T-helper 2 cell (primary cell): ENCODE measurements at regions not wholly inside any gene's neighbourhood (a gene's known extent, or its start where the extent isn't known, plus 50 kb on each side); places are given as distances from the start of the nearest gene placed in this dataset.
A peak's percentile ranks its signal among the peaks of the same experiment; 100 is the strongest.
"Not testable (repeated sequence)": the region's sequence is repeated elsewhere in the genome, so short reads cannot be mapped to it uniquely, and the experiment has no call there.

ENCODE experiments used
- DNase-seq, 5 experiments: peaks; one replicate each; pipeline versions ENCODE4 v3.0.0 to v3.0.0-alpha.2; 2012 to 2022

DNA sequence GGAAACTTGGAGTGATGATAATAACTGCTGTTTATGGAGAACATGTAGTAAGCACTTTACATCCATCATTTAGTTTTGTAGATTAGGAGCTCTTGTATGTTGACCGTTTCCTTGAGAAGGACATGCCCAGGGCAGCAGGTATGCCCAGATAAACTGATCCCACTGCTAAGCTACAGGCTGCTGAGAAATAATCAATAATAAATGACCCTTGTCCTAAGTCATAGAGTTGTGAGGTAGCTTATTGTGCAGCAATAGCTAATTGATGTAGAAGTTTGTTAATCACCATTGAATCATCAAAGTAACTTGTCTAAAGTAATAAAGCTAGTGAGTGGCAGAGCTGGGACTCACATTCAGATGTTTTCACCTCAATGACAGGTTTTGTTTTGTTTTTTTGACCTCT lies 287.2 kb upstream of the CYRIA start:
- no peak for DNase-seq

DNA sequence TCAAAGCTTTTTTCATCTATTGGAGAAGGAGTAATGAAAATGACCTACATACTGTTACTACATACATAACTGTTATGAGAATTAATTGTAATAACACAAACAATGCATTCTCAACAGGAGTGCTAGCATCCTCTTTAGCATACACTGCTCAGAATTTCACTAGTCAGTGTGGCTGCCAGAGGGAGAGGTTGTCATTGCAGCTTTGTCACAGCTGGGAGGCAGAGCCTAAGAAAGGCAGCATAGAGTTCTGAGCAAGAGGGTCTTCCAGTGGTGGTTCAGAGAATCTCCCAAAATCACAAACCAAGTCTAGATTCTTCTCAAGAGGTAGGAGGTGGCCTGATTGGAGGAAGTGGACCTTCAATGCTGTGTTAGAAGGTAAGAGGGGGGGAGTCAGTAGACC lies 286.7 kb upstream of the CYRIA start:
- DNase-seq = no peak

DNA sequence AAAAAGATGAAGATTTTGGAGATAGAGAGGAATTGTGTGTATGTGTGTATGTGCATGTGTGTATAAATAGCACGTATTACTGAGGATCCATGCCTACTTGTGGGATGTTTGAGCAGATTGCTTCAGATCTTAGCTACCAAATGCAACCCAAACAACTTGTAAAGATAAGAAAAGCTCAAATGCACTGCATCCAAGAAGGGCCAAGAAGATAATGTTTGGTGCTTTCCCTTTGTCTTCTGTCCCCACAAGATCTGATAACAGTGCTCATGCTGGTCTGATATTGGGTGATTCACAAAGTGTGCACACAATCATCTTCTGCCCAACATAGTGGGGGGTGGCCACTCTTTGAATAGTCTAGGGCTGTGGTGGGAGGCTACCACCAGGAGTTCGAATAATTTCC lies 284.8 kb upstream of the CYRIA start:
- DNase-seq = no peak

DNA sequence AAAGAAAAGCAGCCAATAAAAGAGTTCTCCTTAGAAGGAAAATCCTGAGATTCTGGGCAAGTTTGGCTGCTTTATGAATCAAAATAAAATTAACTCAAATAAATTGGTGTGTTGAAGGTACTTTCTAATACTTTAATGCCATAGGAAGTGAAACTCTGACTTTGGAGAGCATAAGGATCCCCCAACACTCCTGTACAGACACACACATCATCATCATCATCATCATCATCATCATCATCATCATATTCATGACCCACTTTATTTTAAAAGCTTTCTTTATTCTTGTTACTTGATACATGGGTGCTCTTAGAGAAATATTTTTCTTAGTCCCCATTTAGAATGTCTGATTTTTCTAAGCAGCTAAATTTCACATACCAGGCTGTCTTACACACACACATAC lies 283.1 kb upstream of the CYRIA start:
- no peak for DNase-seq

DNA sequence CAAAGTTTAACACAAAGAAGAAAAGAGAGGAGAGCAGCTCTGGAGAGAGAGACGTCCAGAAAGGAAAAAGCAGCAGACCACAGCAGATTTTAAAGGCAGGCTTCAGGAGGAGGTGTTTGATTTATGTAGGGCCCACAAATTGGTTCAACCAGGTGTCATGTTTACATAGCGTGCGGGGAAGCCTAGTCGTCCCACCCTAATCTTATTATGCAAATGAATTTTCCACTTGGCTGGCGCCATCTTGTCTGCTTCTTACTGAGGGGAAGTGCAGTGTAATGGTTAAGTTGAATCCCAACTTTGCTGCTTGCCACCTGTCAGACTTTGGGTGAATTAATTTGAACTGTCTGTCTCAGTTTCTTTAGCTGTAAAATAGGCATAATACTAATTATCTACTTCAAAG lies 282.4 kb upstream of the CYRIA start:
- DNase-seq = no peak

DNA sequence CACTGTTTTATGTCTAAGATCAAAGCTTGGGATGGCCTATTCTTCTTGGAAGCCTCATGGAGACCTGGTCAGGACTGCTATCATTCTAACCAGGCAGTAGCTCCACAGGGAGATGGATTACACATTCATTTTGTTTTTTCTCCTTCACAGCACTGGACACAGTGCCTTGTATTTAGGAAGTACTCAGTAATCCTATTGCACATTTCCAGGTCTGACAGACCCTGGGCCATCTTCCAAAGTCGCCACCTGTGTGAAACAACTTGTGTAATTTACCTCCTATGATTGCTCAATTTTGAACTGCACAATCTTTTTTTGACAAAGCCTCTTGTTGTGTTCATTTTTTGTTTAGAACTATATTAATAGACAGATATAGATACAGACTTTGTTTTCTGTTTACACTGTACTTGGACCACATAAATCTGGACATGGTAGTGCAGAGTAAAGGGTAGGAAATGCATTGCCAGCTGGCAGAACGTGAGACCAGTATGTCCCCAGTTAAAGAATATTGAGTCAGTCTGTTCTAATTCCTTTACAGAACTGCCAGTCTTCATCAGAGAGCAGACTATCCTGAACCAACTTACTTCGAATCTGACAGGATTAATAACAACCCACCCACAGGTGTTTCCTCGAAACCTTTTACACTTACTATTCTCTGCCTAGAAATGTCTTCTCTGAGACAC lies 277.8 kb upstream of the CYRIA start:
- no peak for DNase-seq

DNA sequence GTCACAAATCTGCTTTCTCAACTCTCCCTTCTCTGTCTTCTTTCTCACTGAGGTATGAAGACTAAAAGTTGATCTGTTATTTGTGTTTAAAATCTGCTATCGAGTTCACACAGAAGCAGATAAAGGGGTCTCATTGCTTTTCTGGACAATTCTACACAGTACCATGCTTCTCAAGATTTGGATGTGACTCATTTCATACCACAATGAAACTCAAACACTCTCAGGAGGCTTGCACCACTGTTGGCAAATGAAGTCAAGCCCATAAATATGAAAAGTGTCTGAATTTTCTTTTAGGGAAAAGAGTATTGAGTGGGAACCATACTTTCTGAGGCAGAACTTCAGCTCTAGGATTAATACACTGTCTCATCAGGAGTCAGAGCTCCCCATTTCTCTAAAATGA lies 274.6 kb upstream of the CYRIA start:
- no peak for DNase-seq

DNA sequence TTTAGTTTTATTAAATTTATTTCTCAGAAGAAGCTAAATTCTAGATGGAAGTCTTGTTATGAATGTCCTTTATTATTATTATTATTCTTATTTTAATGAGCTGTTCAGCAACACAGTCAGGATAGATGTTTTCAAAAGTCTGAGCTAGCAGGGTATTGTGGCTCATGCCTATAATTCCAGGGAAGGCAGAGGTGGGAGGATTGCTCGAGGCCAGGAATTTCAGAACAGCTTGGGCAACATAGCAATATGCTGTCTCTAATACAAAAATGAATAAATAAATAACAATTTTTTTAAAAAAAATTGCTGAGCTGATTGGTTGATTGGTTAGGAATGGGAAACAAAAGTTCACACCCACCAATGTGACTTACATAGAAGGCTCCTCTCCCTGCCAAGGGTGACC lies 274.1 kb upstream of the CYRIA start:
- no peak for DNase-seq

DNA sequence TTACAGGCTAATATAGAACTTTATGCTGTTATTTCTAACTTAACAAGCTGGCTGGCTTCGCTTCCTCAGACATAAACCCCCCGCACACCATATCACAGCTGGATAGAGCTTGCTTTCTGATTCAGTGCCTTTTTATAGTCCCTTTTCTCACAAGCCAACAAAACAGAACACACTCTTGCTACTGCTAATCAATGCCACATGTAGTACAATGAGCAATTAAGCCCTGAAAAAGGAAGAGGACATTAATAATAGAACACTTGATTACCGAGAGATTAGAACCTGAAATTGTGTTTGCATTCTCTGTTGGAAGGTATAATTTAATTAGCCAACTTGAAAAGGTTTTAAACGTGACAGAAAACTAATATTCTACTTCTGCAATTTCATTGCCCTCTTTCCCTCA lies 267.7 kb upstream of the CYRIA start:
- DNase-seq = no peak

DNA sequence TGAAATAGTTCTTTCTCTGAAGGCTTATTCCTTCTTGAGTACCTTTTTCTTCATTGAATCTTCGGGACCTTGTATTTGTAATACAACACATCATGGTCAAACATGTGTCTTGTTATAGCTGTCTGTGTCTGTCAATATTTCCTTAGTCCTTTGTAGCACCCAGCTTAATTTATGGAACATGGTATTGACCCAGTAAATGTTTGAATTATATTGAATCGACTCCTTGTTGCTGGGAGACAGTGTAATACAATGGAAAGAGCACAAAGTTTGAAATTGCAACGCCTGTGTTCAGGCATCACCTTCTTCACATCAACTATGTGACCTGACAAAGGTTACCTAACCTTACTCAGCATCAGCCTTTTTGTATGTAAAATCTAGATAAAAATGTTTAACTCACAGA lies 267.2 kb upstream of the CYRIA start:
- DNase-seq = no peak

DNA sequence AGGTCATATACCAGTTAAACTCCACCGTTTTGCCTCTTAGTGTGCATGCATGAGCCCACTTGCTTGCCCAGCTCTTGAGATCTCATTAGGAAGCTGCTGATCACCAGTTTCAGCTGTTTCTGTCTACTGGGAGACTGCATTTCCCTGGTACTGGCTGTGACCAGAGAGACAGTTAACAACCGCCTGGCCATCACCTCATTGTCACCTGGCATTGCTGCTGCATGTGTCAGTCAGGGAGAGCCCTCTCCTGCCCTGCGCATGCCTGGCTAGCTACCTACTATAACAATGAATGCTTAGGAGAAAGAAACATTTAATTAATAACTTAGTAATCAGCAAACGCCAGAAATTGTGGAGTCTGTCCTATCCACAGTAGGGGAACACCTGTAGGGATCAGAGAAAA lies 265.8 kb upstream of the CYRIA start:
- DNase-seq = no peak

DNA sequence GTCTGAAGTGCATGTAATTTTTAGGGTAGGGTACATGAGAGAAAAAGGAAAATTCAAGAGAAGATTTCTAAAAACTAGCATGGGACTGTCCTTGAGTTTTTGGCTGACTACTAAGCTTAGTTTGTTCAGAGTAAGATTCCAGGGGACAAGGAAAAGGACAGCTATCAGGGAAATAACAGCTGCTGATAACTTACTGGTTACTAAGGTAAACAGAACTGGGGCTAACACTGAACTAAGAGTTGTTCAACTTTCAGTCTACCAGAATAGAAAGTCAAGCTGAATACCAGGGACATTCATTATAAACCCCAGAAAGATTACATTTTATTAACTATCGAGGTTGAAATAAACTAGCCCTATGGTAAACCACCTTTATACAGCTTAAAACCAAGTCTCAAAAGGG lies 261.8 kb upstream of the CYRIA start:
- no peak for DNase-seq

DNA sequence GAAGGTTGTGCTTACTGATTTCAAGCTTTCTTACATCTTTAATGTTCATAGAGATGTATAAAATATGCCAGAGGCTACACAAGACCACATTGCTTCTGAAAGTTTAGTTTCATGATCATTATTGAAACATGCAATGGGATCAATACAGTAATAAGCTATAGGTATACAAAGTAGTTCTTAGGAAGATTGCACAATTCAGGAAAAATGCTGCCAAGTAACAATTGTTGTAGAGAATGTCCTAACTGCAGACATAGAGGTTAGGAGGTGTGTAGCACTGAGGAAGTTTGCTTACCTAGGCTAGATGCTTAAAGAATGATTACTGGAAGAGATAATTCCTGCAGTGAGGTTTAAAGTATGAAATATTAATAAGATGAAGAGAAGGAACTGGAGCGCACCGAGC lies 259.5 kb upstream of the CYRIA start:
- no peak for DNase-seq

DNA sequence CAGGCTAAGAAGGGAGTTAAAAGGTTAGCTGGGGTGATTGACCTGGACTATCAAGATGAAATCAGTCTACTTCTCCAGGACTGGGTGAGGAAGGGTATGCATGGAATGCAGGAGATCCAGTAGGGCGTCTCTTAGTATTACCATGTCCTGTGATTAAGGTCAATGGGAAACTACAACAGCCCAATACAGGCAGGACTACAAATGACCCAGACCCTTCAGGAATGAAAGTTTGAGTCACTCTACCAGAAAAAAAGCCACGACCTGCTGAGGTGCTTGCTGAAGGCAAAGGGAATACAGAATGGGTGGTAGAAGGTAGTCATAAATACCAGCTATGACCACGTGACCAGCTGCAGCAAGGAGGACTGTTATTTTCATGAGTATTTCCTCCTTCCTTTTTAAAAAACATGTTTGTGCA lies 249.7 kb upstream of the CYRIA start:
- DNase-seq = not testable (repeated sequence)

DNA sequence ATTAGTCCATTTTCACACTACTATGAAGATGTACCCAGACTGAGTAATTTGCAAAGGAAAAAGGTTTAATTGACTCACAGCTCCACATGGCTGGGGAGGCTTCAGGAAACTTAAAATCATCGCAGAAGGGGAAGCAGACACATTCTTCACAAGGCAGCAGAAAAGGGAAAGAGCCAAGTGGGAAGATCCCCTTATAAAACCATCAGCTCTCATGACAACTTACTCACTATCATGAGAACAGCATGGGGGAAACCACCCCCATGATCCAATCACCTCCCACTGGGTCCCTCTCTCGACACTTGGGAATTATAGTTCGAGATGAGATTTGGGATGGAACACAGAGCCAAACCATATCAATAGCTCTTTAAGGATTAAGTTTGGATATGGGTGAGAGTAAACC lies 246.1 kb upstream of the CYRIA start:
- no peak for DNase-seq

DNA sequence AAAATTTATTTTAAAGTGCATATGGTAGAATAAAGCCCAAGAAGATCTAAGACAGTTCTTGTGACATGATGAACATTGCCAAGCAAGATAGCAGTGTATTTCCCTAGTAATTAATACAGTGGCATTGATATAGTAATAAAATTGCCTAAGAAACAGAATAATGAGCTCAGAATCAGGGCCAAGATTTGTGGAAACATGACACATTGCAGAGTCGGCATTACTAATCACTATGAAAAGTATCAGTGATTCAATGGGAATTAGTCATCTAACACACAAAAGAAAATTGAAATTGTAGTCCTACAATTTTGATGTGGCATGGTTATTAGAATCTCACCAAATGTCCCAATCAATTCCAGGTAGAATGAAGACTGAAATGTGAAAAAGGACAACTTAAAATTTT lies 243.0 kb upstream of the CYRIA start:
- DNase-seq = no peak

DNA sequence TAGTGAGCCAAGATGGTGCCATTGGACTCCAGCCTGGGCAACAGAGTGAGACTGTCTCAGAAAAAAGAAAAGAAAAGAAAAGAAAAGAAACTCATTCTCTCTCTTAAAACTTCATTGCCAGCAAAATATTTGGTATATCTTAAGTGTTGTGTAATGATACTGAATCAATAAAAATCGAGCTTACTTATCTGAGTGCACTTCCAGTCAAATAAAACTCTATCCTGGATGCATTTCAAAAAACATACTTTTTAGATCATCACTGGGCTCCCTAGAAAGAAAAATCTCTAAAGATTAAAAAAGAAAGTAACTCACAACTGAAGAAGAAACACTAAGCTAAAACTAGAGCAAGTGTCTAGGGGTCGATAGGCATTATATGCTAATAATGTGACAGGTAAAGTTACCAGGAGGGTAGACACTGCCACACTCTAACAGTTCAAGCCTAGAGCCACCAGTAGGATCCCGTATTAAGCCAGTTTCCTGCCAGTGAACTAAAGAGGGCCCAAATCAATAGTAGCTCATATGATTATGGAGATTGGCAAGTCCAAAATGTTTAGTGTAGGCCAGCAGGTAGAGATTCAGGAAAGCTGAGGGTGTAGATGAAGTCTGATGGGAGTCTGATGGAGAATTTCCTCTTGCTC lies 242.1 kb upstream of the CYRIA start:
- DNase-seq = no peak

DNA sequence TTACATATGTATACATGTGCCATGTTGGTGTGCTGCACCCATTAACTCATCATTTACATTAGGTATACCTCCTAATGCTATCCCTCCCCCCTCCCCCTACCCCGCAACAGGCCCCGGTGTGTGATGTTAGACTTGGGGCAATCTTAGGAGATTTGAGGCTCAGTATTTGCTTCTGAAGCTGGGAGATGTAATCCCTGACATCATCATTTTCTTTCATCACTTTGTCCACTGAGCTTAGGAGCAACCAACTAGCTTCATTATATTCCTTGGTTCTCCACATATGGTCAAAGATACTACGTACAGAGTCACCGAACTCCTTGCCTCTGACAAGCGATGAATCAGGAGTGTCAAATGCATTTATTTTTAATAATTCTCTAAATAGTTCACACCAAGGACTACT lies 239.7 kb upstream of the CYRIA start:
- DNase-seq = not testable (repeated sequence)

DNA sequence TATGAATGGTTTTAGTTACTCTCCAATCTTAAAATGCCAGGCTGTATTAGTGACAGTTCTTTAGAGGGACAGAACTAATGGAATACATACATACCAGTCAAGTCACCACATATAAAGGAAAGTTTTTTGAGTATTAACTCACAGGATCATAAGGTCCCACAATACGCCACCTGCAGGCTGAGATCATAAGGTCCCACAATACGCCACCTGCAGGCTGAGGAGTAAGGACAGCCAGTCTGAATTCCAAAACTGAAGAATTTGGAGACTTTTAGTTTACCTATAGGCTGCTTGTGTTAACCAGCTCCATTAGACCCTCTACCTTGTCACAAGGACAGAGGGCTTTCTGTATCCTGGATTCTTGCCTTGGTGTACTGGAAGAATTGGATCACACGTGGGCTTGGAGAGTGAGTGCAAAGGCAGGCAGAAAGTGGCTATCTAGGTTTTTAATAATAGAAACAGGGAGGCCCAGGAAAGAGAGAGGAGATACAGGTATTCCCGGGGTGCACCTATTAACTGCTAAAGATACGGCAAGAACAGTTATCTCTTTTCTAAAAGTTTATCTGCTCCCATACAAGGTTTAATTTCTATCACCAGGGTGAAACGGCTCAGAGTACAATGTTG lies 234.9 kb upstream of the CYRIA start:
- peak in 1 of 5 experiments; percentile 12 for DNase-seq

DNA sequence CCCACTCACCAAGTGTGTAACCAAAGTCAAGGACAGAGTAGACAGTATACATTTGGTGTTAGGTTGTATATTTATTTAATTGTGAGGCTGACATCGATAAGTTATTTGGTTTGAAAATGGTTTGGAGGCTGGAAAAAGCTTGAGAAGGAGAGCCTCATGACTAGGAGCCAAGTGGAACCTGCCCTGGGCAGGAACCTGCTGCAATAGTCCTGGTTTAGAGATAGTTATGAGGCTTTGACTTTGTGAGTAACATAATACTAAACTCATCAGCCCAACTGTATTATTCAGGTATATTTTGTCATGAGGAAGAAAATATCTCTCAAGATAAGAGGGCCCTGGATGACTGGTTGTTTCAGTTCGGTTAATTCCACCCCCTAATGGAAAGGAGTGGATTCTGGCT lies 234.3 kb upstream of the CYRIA start:
- no peak for DNase-seq

DNA sequence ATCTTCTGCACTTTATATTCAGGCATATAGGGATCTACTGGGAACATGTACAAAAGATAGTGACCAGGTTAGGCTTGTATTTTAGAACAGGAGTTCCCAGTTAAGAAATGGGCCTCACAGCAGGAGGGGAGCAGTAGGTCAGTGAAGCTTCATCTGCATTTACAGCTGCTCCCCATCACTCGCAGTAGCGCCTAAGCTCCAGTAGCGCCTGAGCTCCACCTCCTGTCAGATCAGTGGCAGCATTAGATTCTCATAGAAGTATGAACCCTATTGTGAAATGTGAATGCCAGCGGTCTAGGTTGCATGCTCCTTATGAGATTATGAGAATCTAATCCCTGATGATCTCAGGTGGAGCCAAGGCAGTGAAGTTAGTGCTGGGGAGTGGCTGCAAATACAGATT lies 224.4 kb upstream of the CYRIA start:
- DNase-seq = no peak

DNA sequence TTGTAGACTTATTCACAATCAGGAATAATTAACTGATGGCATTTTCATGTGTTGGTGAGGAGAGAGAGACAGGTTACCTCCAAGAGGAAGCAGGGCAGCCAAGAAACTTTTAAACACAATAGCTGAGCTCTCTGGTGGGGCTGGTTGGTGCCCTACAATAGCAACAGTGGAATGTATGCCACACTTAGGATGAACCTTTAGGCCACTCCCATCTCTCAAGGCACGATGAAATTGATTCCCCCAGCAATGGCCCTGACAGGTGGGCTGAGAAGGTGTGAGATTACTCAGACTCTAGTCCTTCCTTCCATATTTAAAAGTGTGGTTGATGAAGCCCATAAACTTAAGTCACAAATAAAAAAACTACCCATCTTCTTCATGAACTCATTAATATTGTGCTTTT lies 219.4 kb upstream of the CYRIA start:
- DNase-seq = no peak

DNA sequence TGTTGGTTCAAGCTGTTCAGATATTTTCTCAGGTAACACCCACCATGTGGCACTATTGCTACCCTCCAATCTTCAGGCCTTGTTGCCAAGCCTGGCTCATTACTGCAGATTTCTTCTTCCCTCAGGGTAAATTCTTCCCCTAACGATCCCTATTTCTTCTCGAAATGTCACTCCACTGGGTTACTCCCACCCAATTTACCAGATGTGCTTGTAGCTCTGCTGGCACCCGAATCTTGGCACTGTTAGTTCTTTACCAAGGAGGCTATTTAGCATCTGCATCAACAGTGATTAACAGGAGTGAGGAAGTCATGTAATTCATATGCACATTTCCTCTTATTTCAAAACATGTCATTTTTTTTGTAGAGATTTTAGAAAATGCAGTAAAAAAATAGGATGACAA lies 217.1 kb upstream of the CYRIA start:
- no peak for DNase-seq

DNA sequence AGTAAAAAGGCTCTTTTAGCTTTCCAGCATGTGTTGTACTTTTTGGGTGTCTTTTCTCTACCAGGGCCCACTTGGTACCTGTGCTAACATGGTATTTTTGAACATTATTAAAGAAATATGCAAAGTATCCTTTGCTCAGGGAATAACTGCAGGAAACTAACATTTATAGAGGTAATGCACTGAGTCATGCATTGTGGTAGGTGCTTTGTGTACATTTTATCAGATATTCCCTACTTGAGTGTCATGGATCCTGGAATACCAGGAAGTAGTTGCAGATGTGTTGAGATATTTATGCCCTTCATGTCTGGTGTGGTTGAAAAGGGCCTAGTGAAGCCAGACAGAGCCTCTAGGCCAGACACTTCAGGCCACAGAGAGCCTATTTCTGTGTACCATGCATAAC lies 215.5 kb upstream of the CYRIA start:
- no peak for DNase-seq

DNA sequence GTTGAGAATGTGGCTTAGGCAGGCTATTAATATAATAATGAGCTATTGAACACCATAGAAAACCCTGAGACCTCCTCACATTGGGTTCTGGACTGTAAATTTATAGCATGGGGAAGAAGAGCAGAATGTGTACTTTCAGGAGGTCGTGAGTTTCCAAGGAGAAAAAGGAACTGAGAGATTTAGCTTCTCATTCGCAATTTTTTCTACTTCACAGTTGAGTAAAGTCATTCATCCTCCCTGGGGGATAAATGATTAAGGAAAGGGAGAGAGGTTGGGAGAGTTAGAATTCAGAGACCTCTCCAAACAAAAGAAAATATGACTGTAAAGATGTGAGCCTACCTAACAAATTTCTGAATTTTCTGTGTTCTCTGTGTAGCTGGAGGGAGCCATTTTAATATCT lies 205.8 kb upstream of the CYRIA start:
- no peak for DNase-seq
